Common myeloid progenitor, CD34-positive (primary cell): ENCODE measurements at regions not wholly inside any gene's neighbourhood (a gene's known extent, or its start where the extent isn't known, plus 50 kb on each side); places are given as distances from the start of the nearest gene placed in this dataset.

Experiments
- CTCF ChIA-PET: fragments of 350-600 bp; sonication (Branson Sonifier 250); formaldehyde crosslinking; loops from one replicate; lab custom pipeline; 2021; ENCODE audit warnings: antibody characterized with exemption; lab: Charles Lee
- POLR2A ChIA-PET: fragments of 350-600 bp; sonication (Branson Sonifier 250); formaldehyde crosslinking; loops from one replicate; lab custom pipeline; 2021; ENCODE audit warnings: antibody characterized with exemption; lab: Charles Lee
- DNase-seq, 3 donors: peaks; one replicate each; pipeline versions ENCODE4 v3.0.0 to v3.0.0-alpha.2; 2013
- H3K27ac ChIP-seq, 2 experiments: 1 replicate in 1 of 2; 2 replicates in 1 of 2; pipeline ENCODE4 v1.7.0; 2013; ENCODE audit warnings: inconsistent platforms in 2 of 2, low read length in 2 of 2, mild to moderate bottlenecking in 2 of 2, low read depth in 1 of 2, moderate library complexity in 1 of 2; ENCODE audit not compliant: severe bottlenecking in 2 of 2, insufficient read depth in 1 of 2, poor library complexity in 1 of 2
- H3K27me3 ChIP-seq, 5 experiments: replicated peaks in 2 of 5; 1 replicate in 3 of 5; 2 replicates in 2 of 5; pipeline versions ENCODE4 v1.6.1 to v1.7.0; 2013; ENCODE audit warnings: low read length in 4 of 5, mild to moderate bottlenecking in 2 of 5, moderate library complexity in 2 of 5, inconsistent platforms in 1 of 5; ENCODE audit not compliant: insufficient read depth in 5 of 5, control insufficient read depth in 4 of 5
- H3K36me3 ChIP-seq, 4 experiments: 1 replicate in 2 of 4; 2 replicates in 2 of 4; pipeline versions ENCODE4 v1.6.1 to v1.7.0; 2013; ENCODE audit warnings: low read length in 3 of 4, control low read depth in 1 of 4, mild to moderate bottlenecking in 1 of 4; ENCODE audit not compliant: control insufficient read depth in 4 of 4, insufficient read depth in 4 of 4
- H3K4me1 ChIP-seq, 4 experiments: 1 replicate in 3 of 4; 2 replicates in 1 of 4; pipeline versions ENCODE4 v1.6.1 to v1.7.1; 2013; ENCODE audit warnings: low read length in 3 of 4, mild to moderate bottlenecking in 3 of 4, control low read depth in 1 of 4, inconsistent platforms in 1 of 4, moderate library complexity in 1 of 4; ENCODE audit not compliant: control insufficient read depth in 4 of 4, insufficient read depth in 4 of 4; ENCODE audit errors: control extremely low read depth in 1 of 4
- H3K4me3 ChIP-seq, 7 experiments: 1 replicate in 4 of 7; 2 replicates in 3 of 7; pipeline versions ENCODE4 v1.5.1 to v1.7.0; 2013; ENCODE audit warnings: mild to moderate bottlenecking in 7 of 7, low read length in 6 of 7, moderate library complexity in 6 of 7, inconsistent platforms in 2 of 7, low read depth in 2 of 7, control low read depth in 1 of 7; ENCODE audit not compliant: insufficient read depth in 4 of 7, control insufficient read depth in 1 of 7; ENCODE audit errors: extremely low read depth in 1 of 7
- H3K9me3 ChIP-seq, 5 experiments: 1 replicate in 4 of 5; 2 replicates in 1 of 5; pipeline versions ENCODE4 v1.6.1 to v1.7.1; 2013; ENCODE audit warnings: low read length in 4 of 5, mild to moderate bottlenecking in 2 of 5, inconsistent platforms in 1 of 5, low read depth in 1 of 5, moderate library complexity in 1 of 5; ENCODE audit not compliant: control insufficient read depth in 4 of 5, insufficient read depth in 2 of 5; ENCODE audit errors: control extremely low read depth in 1 of 5
- WGBS: methylation state at CpG from one replicate; pipeline ENCODE4 v1.1.5; 2013; ENCODE audit not compliant: insufficient coverage; 5-methylcytosine and 5-hydroxymethylcytosine counted together

- CTCF ChIA-PET = interaction anchor here (0.6 to 1.6 kb wide), 5 partner anchors 97 to 1270 kb away, joined by 3 to 4 read pairs (median 3); no protein-coding TSS in a partner anchor
- no peak overlapping the region for H3K27ac ChIP-seq
- POLR2A ChIA-PET = interaction anchor here (0.6 kb wide), 2 partner anchors 807 to 876 kb away, joined by 3 to 4 read pairs; no protein-coding TSS in a partner anchor
Observed at GRCh38 chr3:178320456-178321351, 215.5 kb upstream of the KCNMB2 start.

GRCh38 chr3:178324356-178324755 is 211.9 kb upstream of the KCNMB2 start:
- DNase-seq = no peak
- WGBS = 84% methylated on average over 5 of the region's 5 CpGs
- Histone ChIP-seq H3K4me1 (peaks cover 0 to 5% (median 0%) of the 10 kb centered on the region in 4 experiments), H3K27ac (no peak overlapping the region), H3K9me3 (no peaks in the 10 kb centered on the region), H3K4me3 (no peak overlapping the region), H3K36me3 (no peaks in the 10 kb centered on the region), H3K27me3 (no peaks in the 10 kb centered on the region)
- ChIA-PET POLR2A (no interaction called here), CTCF (interaction anchor here (0.9 to 2.0 kb wide), 3 partner anchors 9 to 1273 kb away, joined by 4 to 11 read pairs (median 4); no protein-coding TSS in a partner anchor)

More at GRCh38 chr3:178320456-178321351, 215.5 kb upstream of the KCNMB2 start:
- no peaks in the 10 kb centered on the region for H3K27me3 ChIP-seq
- no peak overlapping the region for H3K4me3 ChIP-seq
- peaks cover 0 to 3% (median 0%) of the 10 kb centered on the region in 4 experiments for H3K4me1 ChIP-seq
- no peaks in the 10 kb centered on the region for H3K36me3 ChIP-seq
- peak in 1 of 3 donors; percentile 6 for DNase-seq
- WGBS = 100% methylated on average over 3 of the region's 4 CpGs
- H3K9me3 ChIP-seq = no peaks in the 10 kb centered on the region

DNA sequence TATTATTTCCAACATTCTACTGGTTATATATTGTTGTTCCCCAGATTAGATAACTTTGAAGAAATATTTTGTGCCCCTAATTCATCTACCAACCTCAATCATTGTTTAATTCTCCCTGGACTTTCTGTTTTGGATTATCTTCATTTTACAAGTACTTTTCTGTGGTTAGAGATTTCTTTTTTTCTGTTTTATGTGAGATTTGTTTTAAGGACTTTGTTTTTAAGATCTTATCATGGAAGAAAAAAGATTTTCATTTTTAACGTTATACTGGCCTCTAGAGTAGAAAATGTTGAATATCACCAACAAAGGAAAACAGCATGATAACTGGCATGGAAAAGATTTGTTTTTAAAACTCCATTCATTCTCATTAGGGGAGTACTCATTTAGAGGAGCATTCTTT is 210.9 kb upstream of the KCNMB2 start:
- H3K36me3 ChIP-seq = no peaks in the 10 kb centered on the region
- H3K4me1 ChIP-seq = peaks cover 0 to 5% (median 0%) of the 10 kb centered on the region in 4 experiments
- H3K9me3 ChIP-seq = no peaks in the 10 kb centered on the region
- H3K27ac ChIP-seq = no peak overlapping the region
- DNase-seq = peak; percentile 41 to 62 (median 59)
- ChIA-PET CTCF (interaction anchor here (0.9 to 2.0 kb wide), 3 partner anchors 10 to 1274 kb away, joined by 3 to 11 read pairs (median 4); no protein-coding TSS in a partner anchor), POLR2A (no interaction called here)
- WGBS = no CpG with 5 or more reads among the region's 1 CpG
- no peak overlapping the region for H3K4me3 ChIP-seq
- H3K27me3 ChIP-seq = no peaks in the 10 kb centered on the region

DNA sequence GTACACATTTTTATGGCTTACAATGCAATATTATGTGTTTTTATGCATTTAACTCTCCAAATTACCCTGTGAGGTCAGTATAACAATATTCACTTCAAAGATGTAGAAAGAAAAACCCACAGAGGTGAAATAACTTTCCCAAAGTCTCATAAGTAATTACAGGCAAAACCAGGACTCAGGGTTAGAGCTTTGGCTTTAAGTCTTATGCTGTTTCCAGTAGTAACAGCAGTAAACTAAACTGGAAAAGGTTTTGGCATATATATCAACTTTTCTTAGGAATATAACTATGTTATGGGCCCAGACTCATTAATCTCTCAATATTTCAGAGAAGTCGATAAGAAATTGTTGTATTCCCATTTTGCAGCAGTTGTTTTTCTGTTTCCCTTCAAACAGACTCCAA is 206.3 kb upstream of the KCNMB2 start:
- H3K27me3 ChIP-seq = no peaks in the 10 kb centered on the region
- 100% methylated on average over 1 of the region's 1 CpG for WGBS
- DNase-seq = no peak
- POLR2A ChIA-PET = no interaction called here
- H3K36me3 ChIP-seq = no peaks in the 10 kb centered on the region
- H3K4me1 ChIP-seq = peaks cover 0 to 3% (median 0%) of the 10 kb centered on the region in 4 experiments
- H3K9me3 ChIP-seq = peaks cover 0 to 4% (median 2%) of the 10 kb centered on the region in 5 experiments
- H3K4me3 ChIP-seq = no peak overlapping the region
- no peak overlapping the region for H3K27ac ChIP-seq
- CTCF ChIA-PET = no interaction called here

- ChIA-PET POLR2A (no interaction called here), CTCF (interaction anchor here (0.8 kb wide), 1 partner anchor 250 kb away, joined by 3 read pairs; no protein-coding TSS in a partner anchor)
- 100% methylated on average over 3 of the region's 3 CpGs for WGBS
- DNase-seq = no peak
- no peak overlapping the region for H3K4me3 ChIP-seq
- peaks cover 0 to 6% (median 2%) of the 10 kb centered on the region in 5 experiments for H3K9me3 ChIP-seq
- H3K4me1 ChIP-seq = no peaks in the 10 kb centered on the region
- no peaks in the 10 kb centered on the region for H3K27me3 ChIP-seq
- H3K27ac ChIP-seq = no peak overlapping the region
- H3K36me3 ChIP-seq = no peaks in the 10 kb centered on the region
Observed at GRCh38 chr3:178334239-178334638, 202.0 kb upstream of the KCNMB2 start.

- no peak overlapping the region for H3K4me3 ChIP-seq
- H3K9me3 ChIP-seq = peaks cover 0 to 6% (median 2%) of the 10 kb centered on the region in 5 experiments
- CTCF ChIA-PET = interaction anchor here (1.0 kb wide), 1 partner anchor 20 kb away, joined by 3 read pairs; no protein-coding TSS in a partner anchor
- WGBS = 100% methylated on average over 1 of the region's 1 CpG
- no peak for DNase-seq
- no peak overlapping the region for H3K27ac ChIP-seq
- no peaks in the 10 kb centered on the region for H3K36me3 ChIP-seq
- POLR2A ChIA-PET = interaction anchor here (0.5 kb wide), 1 partner anchor 1714 kb away, joined by 3 read pairs; no protein-coding TSS in a partner anchor
- H3K27me3 ChIP-seq = no peaks in the 10 kb centered on the region
- H3K4me1 ChIP-seq = no peaks in the 10 kb centered on the region
Observed at GRCh38 chr3:178336336-178336735, 199.9 kb upstream of the KCNMB2 start.

- Histone ChIP-seq H3K36me3 (no peaks in the 10 kb centered on the region), H3K27ac (no peak overlapping the region), H3K4me1 (no peaks in the 10 kb centered on the region), H3K4me3 (no peak overlapping the region), H3K9me3 (no peaks in the 10 kb centered on the region), H3K27me3 (no peaks in the 10 kb centered on the region)
- POLR2A ChIA-PET = no interaction called here
- no peak for DNase-seq
- 80% methylated on average over 1 of the region's 2 CpGs for WGBS
- CTCF ChIA-PET = no interaction called here
Observed at GRCh38 chr3:178340506-178340905, 195.7 kb upstream of the KCNMB2 start.
